A673 (cell line): ENCODE measurements at regions not wholly inside any gene's neighbourhood (a gene's known extent, or its start where the extent isn't known, plus 50 kb on each side); places are given as distances from the start of the nearest gene placed in this dataset.

ENCODE experiments used
- BruUV-seq: library from RNA; stranded (reverse); fragments of 400-500 nt; replicated peaks from 2 replicates; lab custom pipeline; 2021; lab: Mats Ljungman, UMichigan
- CTCF ChIA-PET: fragments of 300-600 bp; sonication (Branson Sonifier 250); formaldehyde crosslinking; loops from one replicate; lab custom pipeline; 2022; ENCODE audit warnings: antibody characterized with exemption; lab: Charles Lee
- POLR2A ChIA-PET: fragments of 300-600 bp; sonication (Branson Sonifier 250); formaldehyde crosslinking; loops from one replicate; lab custom pipeline; 2022; ENCODE audit warnings: antibody characterized with exemption; ENCODE audit not compliant: low non-redundant PET; lab: Charles Lee
- DNase-seq: peaks from one replicate; pipeline ENCODE4 v3.0.0-alpha.2; 2015; ENCODE audit warnings: low spot score
- H3K27ac ChIP-seq: fragments of 200-600 bp; sonication (generic); 2 replicates; pipeline ENCODE4 v1.5.1; 2016; ENCODE audit warnings: mixed run types, low read depth, mild to moderate bottlenecking, mixed read lengths, antibody characterized with exemption, low read length; ENCODE audit not compliant: poor library complexity, severe bottlenecking
- H3K27me3 ChIP-seq: fragments of 200-600 bp; sonication (generic); replicated peaks from 2 replicates; pipeline ENCODE4 v1.6.1; 2017; ENCODE audit warnings: mixed run types, low read depth, mild to moderate bottlenecking, mixed read lengths, antibody characterized with exemption, low read length; ENCODE audit not compliant: insufficient read depth, poor library complexity
- H3K36me3 ChIP-seq: fragments of 200-600 bp; sonication (generic); 2 replicates; pipeline ENCODE4 v1.6.1; 2016; ENCODE audit warnings: mixed run types, mild to moderate bottlenecking, mixed read lengths, antibody characterized with exemption, low read length; ENCODE audit not compliant: insufficient read depth, poor library complexity, severe bottlenecking
- H3K4me1 ChIP-seq: fragments of 200-600 bp; sonication (generic); 2 replicates; pipeline ENCODE4 v1.6.1; 2017; ENCODE audit warnings: mixed run types, mild to moderate bottlenecking, mixed read lengths, antibody characterized with exemption, low read length; ENCODE audit not compliant: insufficient read depth, poor library complexity, severe bottlenecking
- H3K4me3 ChIP-seq: fragments of 200-600 bp; sonication (generic); 2 replicates; pipeline ENCODE4 v1.5.1; 2016; ENCODE audit warnings: low read depth, mixed run types, mild to moderate bottlenecking, mixed read lengths, low read length; ENCODE audit not compliant: poor library complexity, severe bottlenecking
- H3K9me3 ChIP-seq: fragments of 200-600 bp; sonication (generic); 2 replicates; pipeline ENCODE4 v1.6.1; 2016; ENCODE audit warnings: mixed run types, low read depth, mild to moderate bottlenecking, mixed read lengths, antibody characterized with exemption, low read length; ENCODE audit not compliant: poor library complexity, severe bottlenecking
- EZH2 ChIP-seq: fragments of 200-600 bp; sonication (generic); IDR thresholded peaks from 2 replicates; pipeline ENCODE4 v1.6.1; 2017; ENCODE audit warnings: borderline replicate concordance, low read depth, mild to moderate bottlenecking, mixed read lengths, antibody characterized with exemption, low read length; ENCODE audit not compliant: poor library complexity, severe bottlenecking
- intact Hi-C: fragments of 100-400 bp; cut with micrococcal nuclease; formaldehyde crosslinking; loops from one replicate; pipeline ENCODE4 v1.10.0; 2022; ENCODE audit not compliant: unreplicated experiment
- TF ChIP-seq, protein P1 (sequence below): fragments of 300-800, 200-600 bp; sonication (generic); conservative IDR thresholded peaks from 2 replicates; pipeline ENCODE4 v1.5.1; 2017; ENCODE audit warnings: low read depth, mild to moderate bottlenecking, antibody characterized with exemption, low read length, moderate library complexity, mixed read lengths

DNA sequence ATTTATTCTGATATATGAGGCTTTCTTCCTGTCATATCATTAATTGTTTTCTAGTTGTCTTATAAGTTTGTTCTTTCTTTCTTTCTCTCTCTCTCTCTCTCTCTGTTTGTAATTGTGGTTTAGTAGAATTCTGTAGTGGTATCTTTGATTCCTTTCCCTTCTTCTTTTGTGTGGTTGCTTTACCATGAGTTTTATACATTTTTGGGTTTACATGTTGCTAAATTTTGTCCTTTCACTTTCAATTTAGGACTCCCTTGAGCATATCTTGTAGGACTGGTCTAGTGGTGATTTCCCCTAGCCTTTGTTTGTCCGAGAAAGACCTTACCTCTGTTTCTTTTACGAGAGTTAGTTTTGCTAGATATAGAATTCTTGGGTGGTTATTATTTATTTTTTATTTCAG is 162.3 kb upstream of the CHRM3 start:
- Histone ChIP-seq H3K27ac (no peak overlapping the region), H3K4me1 (no peaks in the 10 kb centered on the region), H3K36me3 (no peaks in the 10 kb centered on the region), H3K4me3 (no peak overlapping the region), H3K27me3 (no peaks in the 10 kb centered on the region), H3K9me3 (no peaks in the 10 kb centered on the region)
- ChIA-PET CTCF (no interaction called here), POLR2A (no interaction called here)
- DNase-seq, result no peak
- no peak for TF ChIP-seq EZH2
- TF ChIP-seq, protein P1, sequence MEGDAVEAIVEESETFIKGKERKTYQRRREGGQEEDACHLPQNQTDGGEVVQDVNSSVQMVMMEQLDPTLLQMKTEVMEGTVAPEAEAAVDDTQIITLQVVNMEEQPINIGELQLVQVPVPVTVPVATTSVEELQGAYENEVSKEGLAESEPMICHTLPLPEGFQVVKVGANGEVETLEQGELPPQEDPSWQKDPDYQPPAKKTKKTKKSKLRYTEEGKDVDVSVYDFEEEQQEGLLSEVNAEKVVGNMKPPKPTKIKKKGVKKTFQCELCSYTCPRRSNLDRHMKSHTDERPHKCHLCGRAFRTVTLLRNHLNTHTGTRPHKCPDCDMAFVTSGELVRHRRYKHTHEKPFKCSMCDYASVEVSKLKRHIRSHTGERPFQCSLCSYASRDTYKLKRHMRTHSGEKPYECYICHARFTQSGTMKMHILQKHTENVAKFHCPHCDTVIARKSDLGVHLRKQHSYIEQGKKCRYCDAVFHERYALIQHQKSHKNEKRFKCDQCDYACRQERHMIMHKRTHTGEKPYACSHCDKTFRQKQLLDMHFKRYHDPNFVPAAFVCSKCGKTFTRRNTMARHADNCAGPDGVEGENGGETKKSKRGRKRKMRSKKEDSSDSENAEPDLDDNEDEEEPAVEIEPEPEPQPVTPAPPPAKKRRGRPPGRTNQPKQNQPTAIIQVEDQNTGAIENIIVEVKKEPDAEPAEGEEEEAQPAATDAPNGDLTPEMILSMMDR, result no peak
- no TSS peak for BruUV-seq
- intact Hi-C loops, result no loop called here

DNA sequence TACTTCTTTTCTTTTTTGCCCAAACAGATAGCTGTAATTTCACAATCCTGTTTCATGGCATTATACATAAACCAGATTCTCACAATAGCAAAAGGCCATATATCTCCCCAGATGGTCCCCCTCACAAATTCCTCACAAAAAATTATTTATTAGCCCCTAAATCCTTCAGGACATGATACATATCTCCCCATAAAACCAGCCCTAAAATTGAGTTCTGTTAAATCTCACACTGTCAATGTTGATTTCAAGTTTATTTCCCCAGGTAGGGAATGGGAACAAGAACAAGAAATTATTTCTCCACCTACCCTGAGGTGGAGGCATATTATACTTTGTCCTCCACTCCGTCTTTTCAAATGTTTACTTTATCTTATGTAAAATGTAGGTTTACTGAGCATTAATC is 163.4 kb upstream of the CHRM3 start:
- Histone ChIP-seq H3K27me3 (no peaks in the 10 kb centered on the region), H3K27ac (no peak overlapping the region), H3K4me1 (no peaks in the 10 kb centered on the region), H3K36me3 (no peaks in the 10 kb centered on the region), H3K9me3 (no peaks in the 10 kb centered on the region), H3K4me3 (no peak overlapping the region)
- TF ChIP-seq, protein P1, result no peak
- no peak for TF ChIP-seq EZH2
- ChIA-PET POLR2A (no interaction called here), CTCF (no interaction called here)
- DNase-seq, result no peak
- no TSS peak for BruUV-seq
- intact Hi-C loops, result no loop called here

DNA sequence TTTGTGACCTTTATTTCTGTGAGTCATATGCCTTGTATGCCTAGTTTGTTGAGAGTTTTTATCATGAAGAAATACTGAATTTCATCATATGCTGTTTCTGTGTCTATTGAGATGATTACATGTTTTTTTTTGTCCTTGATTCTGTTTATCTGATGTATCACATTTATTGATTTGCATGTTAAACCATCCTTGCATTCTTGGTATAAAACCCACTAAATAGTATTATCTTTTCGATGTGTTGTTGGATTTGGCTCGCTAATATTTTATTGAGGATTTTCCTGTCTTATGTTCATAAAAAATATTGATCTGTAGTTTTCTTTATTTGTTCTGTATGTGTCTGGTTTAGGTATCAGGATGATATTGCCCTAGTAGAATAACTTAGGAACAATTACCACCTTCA is 164.7 kb upstream of the CHRM3 start:
- no peaks in the 10 kb centered on the region for H3K9me3 ChIP-seq
- ChIA-PET CTCF (no interaction called here), POLR2A (no interaction called here)
- H3K27ac ChIP-seq, result no peak overlapping the region
- no peaks in the 10 kb centered on the region for H3K27me3 ChIP-seq
- no peak for DNase-seq
- no TSS peak for BruUV-seq
- intact Hi-C loops, result no loop called here
- TF ChIP-seq, protein P1, result no peak
- TF ChIP-seq EZH2, result no peak
- no peaks in the 10 kb centered on the region for H3K36me3 ChIP-seq
- no peak overlapping the region for H3K4me3 ChIP-seq
- H3K4me1 ChIP-seq, result no peaks in the 10 kb centered on the region
